HCT116 (cell line): ENCODE measurements at regions not wholly inside any gene's neighbourhood (a gene's known extent, or its start where the extent isn't known, plus 50 kb on each side); places are given as distances from the start of the nearest gene placed in this dataset.

Experiments used
- ATAC-seq: fragments of 200-7000 bp; cut with Tn5 transposase; 2 replicates; pipeline ENCODE4 v1.9.1; 2020; ENCODE audit warnings: mild to moderate bottlenecking, moderate library complexity
- BruUV-seq: library from RNA; stranded (reverse); fragments of 400-500 nt; replicated peaks from 2 replicates; lab custom pipeline; 2021; lab: Mats Ljungman, UMichigan
- CTCF ChIA-PET: fragments of 300-600 bp; sonication (Branson Sonifier 250); formaldehyde crosslinking; loops from one replicate; lab custom pipeline; 2021; ENCODE audit warnings: antibody characterized with exemption; lab: Charles Lee
- POLR2A ChIA-PET: fragments of 300-600, 350-600 bp; sonication (Branson Sonifier 250); formaldehyde crosslinking; loops from one replicate; lab custom pipeline; 2021; ENCODE audit warnings: antibody characterized with exemption; lab: Charles Lee
- RAD21 ChIA-PET, 2 experiments: fragments of 300-600 bp; sonication (Branson Sonifier 250); formaldehyde crosslinking; loops; one replicate each; lab custom pipeline; 2023; ENCODE audit warnings: low total read pairs in 2 of 2; ENCODE audit not compliant: uncharacterized antibody in 2 of 2, unreplicated experiment in 2 of 2, low non-redundant PET in 1 of 2; lab: Charles Lee
- DNase-seq: peaks from one replicate; pipeline ENCODE4 v3.0.0-alpha.2; 2010; ENCODE audit warnings: low read depth, low spot score
- H2AFZ ChIP-seq: fragments of 200-600 bp; shearing (Covaris generic), sonication (generic); 2 replicates; pipeline ENCODE4 v1.6.1; 2017; ENCODE audit warnings: low read depth, mixed run types, mixed read lengths, antibody characterized with exemption, low read length; ENCODE audit not compliant: poor library complexity, severe bottlenecking
- H3K27ac ChIP-seq: 2 replicates; pipeline ENCODE4 v1.5.1; 2012; ENCODE audit warnings: low read depth, low read length
- H3K27me3 ChIP-seq: fragments of 200-600 bp; sonication (generic); 2 replicates; pipeline ENCODE4 v1.6.1; 2016; ENCODE audit warnings: mixed run types, low read length, mixed read lengths; ENCODE audit not compliant: insufficient read depth
- H3K36me3 ChIP-seq, 2 experiments: fragments of 200-500 bp in 1 of 2; fragments of 200-600 bp in 1 of 2; sonication (Bioruptor generic) in 1 of 2; sonication (generic) in 1 of 2; 2 replicates each; pipeline versions ENCODE4 v1.5.1 to v1.6.1; 2014 to 2016; ENCODE audit warnings: low read length in 2 of 2, inconsistent platforms in 1 of 2, mixed read lengths in 1 of 2, mixed run types in 1 of 2; ENCODE audit not compliant: insufficient read depth in 2 of 2, control insufficient read depth in 1 of 2
- H3K4me1 ChIP-seq, 2 experiments: fragments of 200-600 bp in 1 of 2; sonication (generic) in 1 of 2; 2 replicates each; pipeline versions ENCODE4 v1.5.1 to v1.6.1; 2012 to 2017; ENCODE audit warnings: low read length in 2 of 2, inconsistent platforms in 1 of 2, mild to moderate bottlenecking in 1 of 2, mixed read lengths in 1 of 2, mixed run types in 1 of 2, moderate library complexity in 1 of 2; ENCODE audit not compliant: insufficient read depth in 2 of 2, control insufficient read depth in 1 of 2
- H3K4me2 ChIP-seq: fragments of 200-600 bp; sonication (generic); 2 replicates; pipeline ENCODE4 v1.6.1; 2017; ENCODE audit warnings: mixed run types, low read length, mixed read lengths
- H3K4me3 ChIP-seq, 2 experiments: fragments of 200-600 bp in 1 of 2; sonication (generic) in 1 of 2; replicated peaks in 1 of 2; 2 replicates each; pipeline ENCODE4 v1.5.1; 2011 to 2016; ENCODE audit warnings: low read length in 2 of 2, control low read depth in 1 of 2, low read depth in 1 of 2, mild to moderate bottlenecking in 1 of 2, mixed read lengths in 1 of 2, mixed run types in 1 of 2
- H3K79me2 ChIP-seq: fragments of 200-600 bp; sonication (generic); 2 replicates; pipeline ENCODE4 v1.6.1; 2017; ENCODE audit warnings: mild to moderate bottlenecking, mixed run types, low read length, moderate library complexity, mixed read lengths; ENCODE audit not compliant: insufficient read depth
- H3K9ac ChIP-seq: fragments of 200-600 bp; sonication (generic); 2 replicates; pipeline ENCODE4 v1.6.1; 2016; ENCODE audit warnings: low read length, mixed read lengths
- H3K9me2 ChIP-seq: fragments of 200-600 bp; sonication (generic), shearing (Covaris generic); 2 replicates; pipeline ENCODE4 v1.6.1; 2017; ENCODE audit warnings: mixed run types, mild to moderate bottlenecking, moderate library complexity; ENCODE audit not compliant: insufficient read depth
- H3K9me3 ChIP-seq, 2 experiments: fragments of 200-500 bp in 1 of 2; fragments of 200-600 bp in 1 of 2; sonication (Bioruptor generic) in 1 of 2; sonication (generic) in 1 of 2; 2 replicates each; pipeline ENCODE4 v1.6.1; 2014 to 2017; ENCODE audit warnings: low read length in 2 of 2, mixed read lengths in 2 of 2, inconsistent platforms in 1 of 2, low read depth in 1 of 2, mild to moderate bottlenecking in 1 of 2, mixed run types in 1 of 2, moderate library complexity in 1 of 2; ENCODE audit not compliant: control insufficient read depth in 1 of 2, insufficient read depth in 1 of 2
- H4K20me1 ChIP-seq: fragments of 200-600 bp; sonication (generic), shearing (Covaris generic); 2 replicates; pipeline ENCODE4 v1.6.1; 2017; ENCODE audit warnings: mixed run types, mild to moderate bottlenecking, moderate library complexity; ENCODE audit not compliant: insufficient read depth
- CBX3 ChIP-seq: IDR thresholded peaks from 2 replicates; pipeline ENCODE4 v1.6.1; 2012; ENCODE audit warnings: low read depth
- EGR1 ChIP-seq: IDR thresholded peaks from 2 replicates; pipeline ENCODE4 v1.6.1; 2012; ENCODE audit warnings: low read depth
- ELF1 ChIP-seq: IDR thresholded peaks from 2 replicates; pipeline ENCODE4 v1.6.1; 2012; ENCODE audit warnings: low read depth, borderline replicate concordance
- FOSL1 ChIP-seq: IDR thresholded peaks from 2 replicates; pipeline ENCODE4 v1.6.1; 2012; ENCODE audit warnings: low read depth
- JUND ChIP-seq: IDR thresholded peaks from 2 replicates; pipeline ENCODE4 v1.6.1; 2012
- MAX ChIP-seq: IDR thresholded peaks from 2 replicates; pipeline ENCODE4 v1.6.1; 2012
- POLR2A ChIP-seq: IDR thresholded peaks from 2 replicates; pipeline ENCODE4 v1.7.0; 2011; ENCODE audit warnings: borderline replicate concordance; ENCODE audit not compliant: insufficient read depth, insufficient read length; ENCODE audit errors: extremely low read depth
- POLR2AphosphoS5 ChIP-seq: IDR thresholded peaks from 2 replicates; pipeline ENCODE4 v1.6.1; 2011; ENCODE audit warnings: mild to moderate bottlenecking, low read depth, low read length, moderate library complexity
- RAD21 ChIP-seq: IDR thresholded peaks from 2 replicates; pipeline ENCODE4 v1.6.1; 2012; ENCODE audit warnings: low read depth, mild to moderate bottlenecking
- REST ChIP-seq: IDR thresholded peaks from 2 replicates; pipeline ENCODE4 v1.6.1; 2012; ENCODE audit warnings: low read depth
- SIN3A ChIP-seq: IDR thresholded peaks from 2 replicates; pipeline ENCODE4 v1.6.1; 2012; ENCODE audit warnings: low read depth
- SP1 ChIP-seq: IDR thresholded peaks from 2 replicates; pipeline ENCODE4 v1.6.1; 2012; ENCODE audit warnings: low read depth
- SRF ChIP-seq: IDR thresholded peaks from 2 replicates; pipeline ENCODE4 v1.6.1; 2012; ENCODE audit warnings: low read depth
- TCF7L2 ChIP-seq: IDR thresholded peaks from 2 replicates; pipeline ENCODE4 v1.7.0; 2011; ENCODE audit warnings: borderline replicate concordance, inconsistent platforms; ENCODE audit not compliant: insufficient read depth, insufficient read length; ENCODE audit errors: extremely low read depth
- YY1 ChIP-seq: IDR thresholded peaks from 2 replicates; pipeline ENCODE4 v1.6.1; 2011; ENCODE audit warnings: low read length, low read depth, moderate library complexity, mild to moderate bottlenecking; ENCODE audit not compliant: insufficient replicate concordance; ENCODE audit errors: extremely low read depth
- ZBTB33 ChIP-seq: IDR thresholded peaks from 2 replicates; pipeline ENCODE4 v1.6.1; 2011; ENCODE audit warnings: mild to moderate bottlenecking, low read length, moderate library complexity; ENCODE audit not compliant: insufficient replicate concordance; ENCODE audit errors: extremely low read depth
- ZFX ChIP-seq: fragments of 450-650 bp; IDR thresholded peaks from 2 replicates; pipeline ENCODE4 v1.6.1; 2017
- intact Hi-C: fragments of 100-400 bp; cut with micrococcal nuclease; formaldehyde crosslinking; loops from 2 replicates; pipeline ENCODE4 v1.10.0; 2022

GRCh38 chr7:120190109-120190508 lies 82.9 kb upstream of the KCND2 start:
- Histone ChIP-seq H3K79me2 (no peaks in the 10 kb centered on the region), H3K4me3 (no peak overlapping the region), H3K9me2 (no peaks in the 10 kb centered on the region), H3K27ac (no peak overlapping the region), H2AFZ (no peak overlapping the region), H3K4me2 (no peak overlapping the region), H3K4me1 (no peaks in the 10 kb centered on the region), H3K36me3 (no peaks in the 10 kb centered on the region), H3K9me3 (no peaks in the 10 kb centered on the region), H4K20me1 (no peaks in the 10 kb centered on the region), H3K27me3 (no peaks in the 10 kb centered on the region), H3K9ac (no peak overlapping the region)
- RAD21 ChIA-PET = no interaction called here
- no TSS peak for BruUV-seq
- POLR2A ChIA-PET = no interaction called here
- intact Hi-C loops = no loop called here
- ATAC-seq (no peak), DNase-seq (no peak)
- TF ChIP-seq EGR1 (no peak), RAD21 (no peak), POLR2A (no peak), SP1 (no peak), YY1 (no peak), REST (no peak), JUND (no peak), SRF (no peak), ZFX (no peak), FOSL1 (no peak), ZBTB33 (no peak), POLR2AphosphoS5 (no peak), ELF1 (no peak), CBX3 (no peak), TCF7L2 (no peak), SIN3A (no peak), MAX (no peak)
- CTCF ChIA-PET = no interaction called here
